ENCODE measurements at regions not wholly inside any gene's neighbourhood (a gene's known extent, or its start where the extent isn't known, plus 50 kb on each side); places are given as distances from the start of the nearest gene placed in this dataset.

DNA sequence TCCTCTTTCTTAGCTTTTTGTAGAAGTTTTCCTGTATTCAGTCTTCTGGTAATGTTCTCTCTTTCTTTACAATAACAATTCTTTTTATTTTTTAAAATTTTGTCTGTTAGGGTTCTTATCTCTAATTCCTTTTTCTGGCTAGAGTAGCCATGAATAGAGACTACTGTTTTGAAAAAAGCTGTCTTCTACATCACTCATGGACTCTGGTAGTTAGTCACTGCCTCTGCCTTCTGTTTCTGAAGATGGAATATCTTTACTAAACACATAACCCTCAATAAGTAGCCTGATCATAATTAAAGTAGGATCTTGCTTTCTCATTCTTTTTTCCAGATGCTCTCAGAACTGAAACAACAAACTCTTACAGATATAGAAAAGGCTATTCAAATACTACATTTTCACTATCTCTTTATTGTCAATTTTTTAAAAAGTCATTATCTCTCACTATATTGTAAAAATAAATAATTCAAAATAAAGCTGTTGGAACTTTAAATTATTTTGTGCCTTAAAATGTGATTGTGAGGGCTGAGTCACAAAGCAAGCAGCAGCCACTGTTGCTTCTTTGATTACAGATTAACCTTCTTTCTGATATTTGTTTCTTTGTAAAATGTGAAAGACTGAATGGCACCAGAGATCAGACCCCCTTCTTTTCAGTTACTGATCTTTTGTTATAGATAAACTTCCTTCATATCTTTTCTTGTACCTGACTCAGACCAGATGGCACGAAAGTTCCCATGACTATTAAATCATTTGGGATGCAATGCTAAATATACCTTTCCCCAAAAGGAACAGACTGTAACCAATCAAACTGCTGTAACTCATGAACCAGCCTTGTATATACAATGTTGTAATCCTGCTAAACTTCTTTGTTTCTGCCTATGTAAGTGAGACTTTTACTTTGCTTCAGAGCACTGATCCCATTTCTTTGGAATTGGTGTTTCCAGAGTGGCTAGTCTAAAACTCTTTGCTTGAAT, 1159.5 kb downstream of the IGSF11 start:
- TF ChIP-seq POLR2A (IDR thresholded peaks at IDR 0.05): no peak
- TF ChIP-seq, protein P1, sequence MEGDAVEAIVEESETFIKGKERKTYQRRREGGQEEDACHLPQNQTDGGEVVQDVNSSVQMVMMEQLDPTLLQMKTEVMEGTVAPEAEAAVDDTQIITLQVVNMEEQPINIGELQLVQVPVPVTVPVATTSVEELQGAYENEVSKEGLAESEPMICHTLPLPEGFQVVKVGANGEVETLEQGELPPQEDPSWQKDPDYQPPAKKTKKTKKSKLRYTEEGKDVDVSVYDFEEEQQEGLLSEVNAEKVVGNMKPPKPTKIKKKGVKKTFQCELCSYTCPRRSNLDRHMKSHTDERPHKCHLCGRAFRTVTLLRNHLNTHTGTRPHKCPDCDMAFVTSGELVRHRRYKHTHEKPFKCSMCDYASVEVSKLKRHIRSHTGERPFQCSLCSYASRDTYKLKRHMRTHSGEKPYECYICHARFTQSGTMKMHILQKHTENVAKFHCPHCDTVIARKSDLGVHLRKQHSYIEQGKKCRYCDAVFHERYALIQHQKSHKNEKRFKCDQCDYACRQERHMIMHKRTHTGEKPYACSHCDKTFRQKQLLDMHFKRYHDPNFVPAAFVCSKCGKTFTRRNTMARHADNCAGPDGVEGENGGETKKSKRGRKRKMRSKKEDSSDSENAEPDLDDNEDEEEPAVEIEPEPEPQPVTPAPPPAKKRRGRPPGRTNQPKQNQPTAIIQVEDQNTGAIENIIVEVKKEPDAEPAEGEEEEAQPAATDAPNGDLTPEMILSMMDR (IDR thresholded peaks at IDR 0.05): no peak

Measured in lower leg skin (tissue), 3 donors.